Adrenal gland (tissue), 5 donors: ENCODE measurements at regions not wholly inside any gene's neighbourhood (a gene's known extent, or its start where the extent isn't known, plus 50 kb on each side); places are given as distances from the start of the nearest gene placed in this dataset.

ENCODE experiments used
- POLR2A ChIP-seq, 2 donors: fragments of 450-650 bp; IDR thresholded peaks; one replicate each; pipeline ENCODE4 v1.6.1; 2017; ENCODE audit warnings: antibody characterized with exemption in 2 of 2, mild to moderate bottlenecking in 2 of 2, moderate library complexity in 1 of 2
- TF ChIP-seq, protein P1 (sequence below), 6 experiments: fragments of 450-650 bp in 4 of 6; fragments of 200-600 bp in 2 of 6; sonication (generic) in 1 of 6; IDR thresholded peaks; 1 replicate in 5 of 6; 2 replicates in 1 of 6; pipeline versions ENCODE4 v1.5.1 to v1.8.0; 2016 to 2021; ENCODE audit warnings: antibody characterized with exemption in 6 of 6, mild to moderate bottlenecking in 2 of 6, moderate library complexity in 1 of 6
- donor health status: DM: no; HTN: no; CAD: no.

DNA sequence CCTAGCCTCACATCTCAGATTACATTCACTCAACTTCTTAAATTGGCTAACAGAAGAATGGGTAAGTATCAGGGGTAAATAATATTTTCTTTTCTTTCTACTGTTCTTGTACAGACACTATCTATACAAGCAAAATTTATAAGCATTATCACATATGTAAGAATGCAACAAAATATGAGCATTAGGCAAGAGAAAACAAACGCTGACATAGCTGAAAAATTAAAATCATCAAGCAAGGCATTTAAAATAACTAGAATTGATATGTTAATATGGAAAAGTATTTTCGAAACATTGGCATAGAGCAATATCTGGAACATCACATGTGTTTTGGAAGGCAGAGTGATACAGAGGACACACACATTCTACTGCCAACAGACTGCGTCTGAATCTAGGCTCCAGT is 1175.3 kb upstream of the LRRN3 start:
- no peak for TF ChIP-seq POLR2A (IDR thresholded peaks at IDR 0.05)
- TF ChIP-seq, protein P1, sequence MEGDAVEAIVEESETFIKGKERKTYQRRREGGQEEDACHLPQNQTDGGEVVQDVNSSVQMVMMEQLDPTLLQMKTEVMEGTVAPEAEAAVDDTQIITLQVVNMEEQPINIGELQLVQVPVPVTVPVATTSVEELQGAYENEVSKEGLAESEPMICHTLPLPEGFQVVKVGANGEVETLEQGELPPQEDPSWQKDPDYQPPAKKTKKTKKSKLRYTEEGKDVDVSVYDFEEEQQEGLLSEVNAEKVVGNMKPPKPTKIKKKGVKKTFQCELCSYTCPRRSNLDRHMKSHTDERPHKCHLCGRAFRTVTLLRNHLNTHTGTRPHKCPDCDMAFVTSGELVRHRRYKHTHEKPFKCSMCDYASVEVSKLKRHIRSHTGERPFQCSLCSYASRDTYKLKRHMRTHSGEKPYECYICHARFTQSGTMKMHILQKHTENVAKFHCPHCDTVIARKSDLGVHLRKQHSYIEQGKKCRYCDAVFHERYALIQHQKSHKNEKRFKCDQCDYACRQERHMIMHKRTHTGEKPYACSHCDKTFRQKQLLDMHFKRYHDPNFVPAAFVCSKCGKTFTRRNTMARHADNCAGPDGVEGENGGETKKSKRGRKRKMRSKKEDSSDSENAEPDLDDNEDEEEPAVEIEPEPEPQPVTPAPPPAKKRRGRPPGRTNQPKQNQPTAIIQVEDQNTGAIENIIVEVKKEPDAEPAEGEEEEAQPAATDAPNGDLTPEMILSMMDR (IDR thresholded peaks at IDR 0.05): no peak
